HEK293T (cell line): ENCODE measurements at regions not wholly inside any gene's neighbourhood (a gene's known extent, or its start where the extent isn't known, plus 50 kb on each side); places are given as distances from the start of the nearest gene placed in this dataset.

Experiments used
- CTCF ChIA-PET: fragments of 350-600 bp; formaldehyde crosslinking; extraction: SDS; loops from one replicate; lab custom pipeline; 2021; ENCODE audit warnings: antibody characterized with exemption, inconsistent platforms; lab: Yijun Ruan, JAX
- POLR2A ChIA-PET: fragments of 350-600 bp; formaldehyde crosslinking; extraction: SDS; loops from one replicate; lab custom pipeline; 2020; ENCODE audit warnings: antibody characterized with exemption, inconsistent platforms; lab: Yijun Ruan, JAX
- DNase-seq: peaks from one replicate; pipeline ENCODE4 v3.0.0; 2012; ENCODE audit warnings: mixed read lengths; ENCODE audit errors: extremely low spot score
- ARNT ChIP-seq: fragments of 450-650 bp; IDR thresholded peaks from 2 replicates; pipeline ENCODE4 v1.6.1; 2017; ENCODE audit warnings: mild to moderate bottlenecking
- BHLHE40 ChIP-seq: fragments of 450-650 bp; IDR thresholded peaks from 2 replicates; pipeline ENCODE4 v1.6.1; 2016; ENCODE audit warnings: mild to moderate bottlenecking, moderate library complexity, borderline replicate concordance
- CTBP1 ChIP-seq: fragments of 450-650 bp; IDR thresholded peaks from 2 replicates; pipeline ENCODE4 v1.6.1; 2016; ENCODE audit warnings: borderline replicate concordance
- ELF4 ChIP-seq: fragments of 450-650 bp; IDR thresholded peaks from 2 replicates; pipeline ENCODE4 v1.6.1; 2017; ENCODE audit warnings: antibody characterized with exemption
- FOXA1 ChIP-seq: fragments of 450-650 bp; IDR thresholded peaks from 2 replicates; pipeline ENCODE4 v1.6.1; 2016; ENCODE audit warnings: mild to moderate bottlenecking
- FOXK2 ChIP-seq: fragments of 450-650 bp; IDR thresholded peaks from 2 replicates; pipeline ENCODE4 v1.6.1; 2016; ENCODE audit warnings: mild to moderate bottlenecking
- FOXM1 ChIP-seq: fragments of 450-650 bp; IDR thresholded peaks from 2 replicates; pipeline ENCODE4 v1.6.1; 2017; ENCODE audit warnings: mild to moderate bottlenecking, borderline replicate concordance
- HDGF ChIP-seq: fragments of 450-650 bp; IDR thresholded peaks from 2 replicates; pipeline ENCODE4 v1.6.1; 2017; ENCODE audit warnings: antibody characterized with exemption, borderline replicate concordance
- L3MBTL2 ChIP-seq: fragments of 450-650 bp; conservative IDR thresholded peaks from 2 replicates; pipeline ENCODE4 v1.6.1; 2016; ENCODE audit warnings: mild to moderate bottlenecking
- LEF1 ChIP-seq: fragments of 450-650 bp; IDR thresholded peaks from 2 replicates; pipeline ENCODE4 v1.6.1; 2017; ENCODE audit warnings: mild to moderate bottlenecking, borderline replicate concordance
- NFRKB ChIP-seq: fragments of 450-650 bp; IDR thresholded peaks from 2 replicates; pipeline ENCODE4 v1.6.1; 2016; ENCODE audit warnings: mild to moderate bottlenecking, moderate library complexity
- PKNOX1 ChIP-seq: fragments of 450-650 bp; IDR thresholded peaks from 2 replicates; pipeline ENCODE4 v1.6.1; 2016
- SP1 ChIP-seq: fragments of 450-650 bp; IDR thresholded peaks from 2 replicates; pipeline ENCODE4 v1.6.1; 2017
- SUZ12 ChIP-seq: fragments of 450-650 bp; IDR thresholded peaks from 2 replicates; pipeline ENCODE4 v1.6.1; 2016; ENCODE audit warnings: mild to moderate bottlenecking
- TARDBP ChIP-seq: fragments of 450-650 bp; IDR thresholded peaks from 2 replicates; pipeline ENCODE4 v1.6.1; 2016
- ZNF384 ChIP-seq: fragments of 450-650 bp; IDR thresholded peaks from 2 replicates; pipeline ENCODE4 v1.6.1; 2016

GRCh38 chr11:91650802-91651201 lies 573.8 kb upstream of the FAT3 start:
- TF ChIP-seq NFRKB (no peak), SUZ12 (no peak), L3MBTL2 (no peak), PKNOX1 (no peak), ZNF384 (no peak)
- ChIA-PET POLR2A (no interaction called here), CTCF (no interaction called here)
- no peak for DNase-seq

GRCh38 chr11:91641153-91641552 lies 583.5 kb upstream of the FAT3 start:
- ChIA-PET POLR2A (no interaction called here), CTCF (no interaction called here)
- no peak for TF ChIP-seq HDGF
- TF ChIP-seq SUZ12: no peak
- TF ChIP-seq BHLHE40: no peak
- no peak for TF ChIP-seq SP1
- TF ChIP-seq TARDBP: no peak
- TF ChIP-seq PKNOX1: no peak
- no peak for TF ChIP-seq L3MBTL2
- no peak for TF ChIP-seq CTBP1
- no peak for TF ChIP-seq LEF1
- TF ChIP-seq NFRKB: no peak
- TF ChIP-seq FOXK2: no peak
- TF ChIP-seq FOXM1: no peak
- no peak for TF ChIP-seq FOXA1
- no peak for TF ChIP-seq ZNF384
- no peak for TF ChIP-seq ELF4
- no peak for TF ChIP-seq ARNT
- DNase-seq: no peak

GRCh38 chr11:91639359-91639758 lies 585.3 kb upstream of the FAT3 start:
- ChIA-PET POLR2A (no interaction called here), CTCF (no interaction called here)
- no peak for DNase-seq
- no peak for TF ChIP-seq TARDBP
- TF ChIP-seq L3MBTL2: no peak
- no peak for TF ChIP-seq CTBP1
- no peak for TF ChIP-seq NFRKB
- no peak for TF ChIP-seq ELF4
- TF ChIP-seq SUZ12: no peak
- TF ChIP-seq PKNOX1: no peak
- no peak for TF ChIP-seq FOXA1
- no peak for TF ChIP-seq FOXM1
- TF ChIP-seq ZNF384: no peak
- no peak for TF ChIP-seq ARNT
- TF ChIP-seq LEF1: no peak
- TF ChIP-seq SP1: no peak
- TF ChIP-seq HDGF: no peak
- no peak for TF ChIP-seq FOXK2
- no peak for TF ChIP-seq BHLHE40

GRCh38 chr11:91630916-91631673 lies 593.5 kb upstream of the FAT3 start:
- no peak for DNase-seq
- TF ChIP-seq FOXK2 (no peak), CTBP1 (no peak), L3MBTL2 (no peak), HDGF (no peak), ELF4 (no peak), LEF1 (no peak), FOXA1 (no peak), BHLHE40 (no peak), NFRKB (no peak), TARDBP (no peak), ZNF384 (no peak), PKNOX1 (no peak), SP1 (no peak), ARNT (no peak), FOXM1 (no peak)
- ChIA-PET POLR2A (no interaction called here), CTCF (no interaction called here)

GRCh38 chr11:91625495-91625894 lies 599.1 kb upstream of the FAT3 start:
- ChIA-PET CTCF (no interaction called here), POLR2A (no interaction called here)
- TF ChIP-seq SUZ12: no peak
- no peak for TF ChIP-seq FOXA1
- TF ChIP-seq PKNOX1: no peak
- TF ChIP-seq BHLHE40: no peak
- no peak for TF ChIP-seq L3MBTL2
- no peak for TF ChIP-seq NFRKB
- TF ChIP-seq ARNT: no peak
- TF ChIP-seq SP1: no peak
- TF ChIP-seq FOXM1: no peak
- TF ChIP-seq ZNF384: no peak
- TF ChIP-seq FOXK2: no peak
- no peak for TF ChIP-seq CTBP1
- TF ChIP-seq TARDBP: no peak
- TF ChIP-seq ELF4: no peak
- TF ChIP-seq LEF1: no peak
- TF ChIP-seq HDGF: no peak
- no peak for DNase-seq
